H9 (cell line): ENCODE measurements at regions not wholly inside any gene's neighbourhood (a gene's known extent, or its start where the extent isn't known, plus 50 kb on each side); places are given as distances from the start of the nearest gene placed in this dataset.

Source experiments
- DNase-seq: peaks from one replicate; pipeline ENCODE4 v3.0.0-alpha.2; 2017
- H2AFZ ChIP-seq: one replicate; pipeline ENCODE4 v1.6.1; 2013; ENCODE audit warnings: mild to moderate bottlenecking, low read length, control low read depth, moderate library complexity
- H2AK5ac ChIP-seq: 2 replicates; pipeline ENCODE4 v1.6.1; 2013; ENCODE audit warnings: low read length, control low read depth, mixed read lengths; ENCODE audit not compliant: insufficient read length
- H2BK120ac ChIP-seq: one replicate; pipeline ENCODE4 v1.6.1; 2013; ENCODE audit warnings: low read depth, mild to moderate bottlenecking, low read length, control low read depth, inconsistent platforms; ENCODE audit not compliant: poor library complexity, severe bottlenecking
- H2BK12ac ChIP-seq: 2 replicates; pipeline ENCODE4 v1.6.1; 2013; ENCODE audit warnings: low read length, control low read depth, mixed read lengths, low read depth; ENCODE audit not compliant: insufficient read length
- H2BK15ac ChIP-seq: 2 replicates; pipeline ENCODE4 v1.6.1; 2013; ENCODE audit warnings: low read depth, low read length, control low read depth
- H2BK20ac ChIP-seq: one replicate; pipeline ENCODE4 v1.6.1; 2013; ENCODE audit warnings: low read depth, mild to moderate bottlenecking, low read length, control low read depth, inconsistent platforms; ENCODE audit not compliant: poor library complexity, severe bottlenecking
- H2BK5ac ChIP-seq: 2 replicates; pipeline ENCODE4 v1.6.1; 2013; ENCODE audit warnings: low read length, control low read depth, mixed read lengths; ENCODE audit not compliant: insufficient read length
- H3K14ac ChIP-seq: 2 replicates; pipeline ENCODE4 v1.6.1; 2013; ENCODE audit warnings: low read length, control low read depth; ENCODE audit not compliant: insufficient read depth
- H3K18ac ChIP-seq: 2 replicates; pipeline ENCODE4 v1.6.1; 2013; ENCODE audit warnings: low read depth, mild to moderate bottlenecking, mixed read lengths, low read length, control low read depth; ENCODE audit not compliant: insufficient read length
- H3K23ac ChIP-seq: 2 replicates; pipeline ENCODE4 v1.6.1; 2013; ENCODE audit warnings: low read length, control low read depth, mixed read lengths, low read depth; ENCODE audit not compliant: insufficient read length
- H3K23me2 ChIP-seq: 2 replicates; pipeline ENCODE4 v1.6.1; 2013; ENCODE audit warnings: low read depth, mild to moderate bottlenecking, mixed read lengths, low read length, control low read depth; ENCODE audit not compliant: insufficient read length, poor library complexity, severe bottlenecking
- H3K27ac ChIP-seq: 2 replicates; pipeline ENCODE4 v1.5.1; 2013; ENCODE audit warnings: low read length, control low read depth, mixed read lengths, low read depth; ENCODE audit not compliant: insufficient read length
- H3K27me3 ChIP-seq: 2 replicates; pipeline ENCODE4 v1.6.1; 2013; ENCODE audit warnings: low read length, control low read depth, inconsistent platforms; ENCODE audit not compliant: insufficient read depth
- H3K4ac ChIP-seq: 2 replicates; pipeline ENCODE4 v1.6.1; 2013; ENCODE audit warnings: low read depth, mild to moderate bottlenecking, control low read depth, inconsistent platforms, low read length, moderate library complexity
- H3K4me1 ChIP-seq: 2 replicates; pipeline ENCODE4 v1.6.1; 2013; ENCODE audit warnings: low read length, control low read depth, inconsistent platforms; ENCODE audit not compliant: insufficient read depth
- H3K4me2 ChIP-seq: 2 replicates; pipeline ENCODE4 v1.6.1; 2013; ENCODE audit warnings: low read length, control low read depth, mixed read lengths; ENCODE audit not compliant: insufficient read length, insufficient read depth
- H3K56ac ChIP-seq: 2 replicates; pipeline ENCODE4 v1.6.1; 2013; ENCODE audit warnings: low read depth, mild to moderate bottlenecking, mixed read lengths, low read length, control low read depth; ENCODE audit not compliant: insufficient read length
- H3K79me1 ChIP-seq: 2 replicates; pipeline ENCODE4 v1.6.1; 2013; ENCODE audit warnings: low read depth, mild to moderate bottlenecking, moderate library complexity, low read length, control low read depth, inconsistent platforms; ENCODE audit not compliant: insufficient read depth, poor library complexity, severe bottlenecking
- H3K79me2 ChIP-seq: 2 replicates; pipeline ENCODE4 v1.6.1; 2013; ENCODE audit warnings: low read length, control low read depth, inconsistent platforms; ENCODE audit not compliant: insufficient read depth
- H3K9ac ChIP-seq: 2 replicates; pipeline ENCODE4 v1.6.1; 2013; ENCODE audit warnings: low read length, control low read depth, mixed read lengths; ENCODE audit not compliant: insufficient read length; ENCODE audit errors: extremely low read depth
- H3K9me3 ChIP-seq: one replicate; pipeline ENCODE4 v1.6.1; 2013; ENCODE audit warnings: low read depth, low read length, inconsistent platforms; ENCODE audit not compliant: control insufficient read depth
- H3T11ph ChIP-seq: one replicate; pipeline ENCODE4 v1.6.1; 2013; ENCODE audit warnings: mild to moderate bottlenecking, low read length, control low read depth, inconsistent platforms
- H4K20me1 ChIP-seq: one replicate; pipeline ENCODE4 v1.6.1; 2013; ENCODE audit not compliant: control insufficient read depth, insufficient read length, insufficient read depth
- H4K5ac ChIP-seq: 2 replicates; pipeline ENCODE4 v1.6.1; 2013; ENCODE audit warnings: low read depth, mild to moderate bottlenecking, mixed read lengths, low read length, control low read depth; ENCODE audit not compliant: insufficient read length
- H4K8ac ChIP-seq: replicated peaks from 2 replicates; pipeline ENCODE4 v1.6.1; 2013; ENCODE audit warnings: low read length, control low read depth, mixed read lengths, low read depth; ENCODE audit not compliant: insufficient read length
- H4K91ac ChIP-seq: 2 replicates; pipeline ENCODE4 v1.6.1; 2013; ENCODE audit warnings: low read depth, mild to moderate bottlenecking, moderate library complexity, mixed read lengths, low read length, control low read depth; ENCODE audit not compliant: insufficient read length
- H3K27ac Mint-ChIP-seq, 3 experiments: 2 replicates in 2 of 3; 3 replicates in 1 of 3; pipeline ENCODE4 v1.8.0; 2020 to 2021; ENCODE audit warnings: mixed read lengths in 3 of 3, mild to moderate bottlenecking in 1 of 3, moderate library complexity in 1 of 3
- H3K27me3 Mint-ChIP-seq: 2 replicates; pipeline ENCODE4 v1.8.0; 2021; ENCODE audit warnings: low read depth, mild to moderate bottlenecking, moderate library complexity, mixed read lengths
- H3K36me3 Mint-ChIP-seq, 3 experiments: 2 replicates in 2 of 3; 3 replicates in 1 of 3; pipeline ENCODE4 v1.8.0; 2020 to 2021; ENCODE audit warnings: low read depth in 3 of 3, mixed read lengths in 3 of 3; ENCODE audit not compliant: insufficient read depth in 1 of 3
- H3K4me1 Mint-ChIP-seq, 2 experiments: 2 replicates each; pipeline ENCODE4 v1.8.0; 2020; ENCODE audit warnings: mixed read lengths in 2 of 2
- H3K4me3 Mint-ChIP-seq, 2 experiments: 2 replicates in 1 of 2; 3 replicates in 1 of 2; pipeline ENCODE4 v1.8.0; 2020 to 2021; ENCODE audit warnings: mild to moderate bottlenecking in 2 of 2, mixed read lengths in 2 of 2, moderate library complexity in 1 of 2
- H3K9me3 Mint-ChIP-seq, 2 experiments: 2 replicates in 1 of 2; 3 replicates in 1 of 2; pipeline ENCODE4 v1.8.0; 2020; ENCODE audit warnings: mild to moderate bottlenecking in 2 of 2, mixed read lengths in 2 of 2, moderate library complexity in 1 of 2
- TF ChIP-seq, protein P1 (sequence below): fragments of 200-600 bp; sonication (generic); conservative IDR thresholded peaks from 3 replicates; pipeline ENCODE4 v1.8.0; 2021; ENCODE audit warnings: antibody characterized with exemption, mild to moderate bottlenecking

DNA sequence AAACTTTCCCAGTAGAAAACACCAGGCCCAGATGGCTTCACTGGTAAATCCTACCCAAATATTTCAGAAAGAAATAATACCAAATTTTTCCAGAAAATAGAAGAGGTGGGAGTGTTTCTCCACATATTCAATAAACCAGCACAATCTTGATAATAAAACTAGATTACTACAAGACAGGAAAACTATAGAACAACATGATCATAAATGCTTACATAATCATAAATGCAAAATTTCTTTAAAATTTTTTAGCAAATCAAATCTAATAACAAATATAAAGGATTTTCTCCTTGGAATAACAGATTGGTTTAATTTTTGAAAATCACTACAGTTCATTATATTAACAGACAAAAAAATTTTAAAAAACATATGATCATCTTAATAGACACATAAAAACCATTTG is 294.5 kb downstream of the BCL11B start:
- Histone ChIP-seq H3K79me1 (no peaks in the 10 kb centered on the region), H3T11ph (no peak overlapping the region), H3K9ac (no peak overlapping the region), H3K27ac (no peak overlapping the region), H3K79me2 (no peaks in the 10 kb centered on the region), H2BK12ac (no peak overlapping the region), H2BK15ac (no peak overlapping the region), H3K4ac (no peak overlapping the region), H3K4me2 (no peak overlapping the region), H4K20me1 (no peaks in the 10 kb centered on the region), H4K5ac (no peak overlapping the region), H4K91ac (no peak overlapping the region), H3K23me2 (no peaks in the 10 kb centered on the region), H2AK5ac (no peak overlapping the region), H4K8ac (no peak overlapping the region), H3K56ac (no peak overlapping the region), H3K9me3 (no peaks in the 10 kb centered on the region), H2BK20ac (no peak overlapping the region), H3K14ac (no peak overlapping the region), H3K4me1 (no peaks in the 10 kb centered on the region), H2BK120ac (no peak overlapping the region), H3K18ac (no peak overlapping the region), H3K27me3 (no peaks in the 10 kb centered on the region), H2BK5ac (no peak overlapping the region), H2AFZ (no peak overlapping the region), H3K23ac (no peak overlapping the region)
- Mint-ChIP-seq H3K9me3 (peaks cover 6 to 15% of the 10 kb centered on the region in 2 experiments; a peak in 3 of 5 replicates), H3K4me3 (no peak overlapping the region), H3K4me1 (no peaks in the 10 kb centered on the region), H3K27ac (no peak overlapping the region), H3K27me3 (no peaks in the 10 kb centered on the region; the same call in 1 of the 2 replicates), H3K36me3 (peaks cover 0 to 5% (median 3%) of the 10 kb centered on the region in 3 experiments; a peak in 3 of 7 replicates)
- TF ChIP-seq, protein P1, sequence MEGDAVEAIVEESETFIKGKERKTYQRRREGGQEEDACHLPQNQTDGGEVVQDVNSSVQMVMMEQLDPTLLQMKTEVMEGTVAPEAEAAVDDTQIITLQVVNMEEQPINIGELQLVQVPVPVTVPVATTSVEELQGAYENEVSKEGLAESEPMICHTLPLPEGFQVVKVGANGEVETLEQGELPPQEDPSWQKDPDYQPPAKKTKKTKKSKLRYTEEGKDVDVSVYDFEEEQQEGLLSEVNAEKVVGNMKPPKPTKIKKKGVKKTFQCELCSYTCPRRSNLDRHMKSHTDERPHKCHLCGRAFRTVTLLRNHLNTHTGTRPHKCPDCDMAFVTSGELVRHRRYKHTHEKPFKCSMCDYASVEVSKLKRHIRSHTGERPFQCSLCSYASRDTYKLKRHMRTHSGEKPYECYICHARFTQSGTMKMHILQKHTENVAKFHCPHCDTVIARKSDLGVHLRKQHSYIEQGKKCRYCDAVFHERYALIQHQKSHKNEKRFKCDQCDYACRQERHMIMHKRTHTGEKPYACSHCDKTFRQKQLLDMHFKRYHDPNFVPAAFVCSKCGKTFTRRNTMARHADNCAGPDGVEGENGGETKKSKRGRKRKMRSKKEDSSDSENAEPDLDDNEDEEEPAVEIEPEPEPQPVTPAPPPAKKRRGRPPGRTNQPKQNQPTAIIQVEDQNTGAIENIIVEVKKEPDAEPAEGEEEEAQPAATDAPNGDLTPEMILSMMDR: no peak
- DNase-seq: no peak
